Pons (tissue), 1 donor: ENCODE measurements at regions not wholly inside any gene's neighbourhood (a gene's known extent, or its start where the extent isn't known, plus 50 kb on each side); places are given as distances from the start of the nearest gene placed in this dataset.

Source experiments
- DNase-seq: peaks from one replicate; pipeline ENCODE4 v3.0.0-alpha.2; 2016; ENCODE audit warnings: low spot score

DNA sequence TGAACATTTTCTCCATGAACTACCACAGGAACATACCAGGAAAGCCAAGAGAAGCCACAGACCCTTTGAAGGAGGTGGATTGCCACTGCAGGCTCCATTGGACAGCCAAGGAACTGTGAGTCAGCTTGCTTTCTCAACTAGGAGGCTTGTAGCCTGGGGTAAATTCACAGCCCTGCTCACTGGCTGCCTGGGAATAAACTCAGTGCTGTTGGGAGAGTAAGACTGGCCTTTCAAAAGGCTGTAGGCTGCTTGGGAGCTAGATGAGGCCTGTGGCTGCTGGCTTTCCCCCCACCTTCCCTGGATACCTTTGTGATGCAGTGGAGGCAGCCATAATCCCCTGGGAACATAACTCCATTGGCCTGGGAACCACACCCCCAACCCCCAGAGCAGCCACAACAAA is 223.5 kb upstream of the RBMS3 start:
- no peak for DNase-seq

DNA sequence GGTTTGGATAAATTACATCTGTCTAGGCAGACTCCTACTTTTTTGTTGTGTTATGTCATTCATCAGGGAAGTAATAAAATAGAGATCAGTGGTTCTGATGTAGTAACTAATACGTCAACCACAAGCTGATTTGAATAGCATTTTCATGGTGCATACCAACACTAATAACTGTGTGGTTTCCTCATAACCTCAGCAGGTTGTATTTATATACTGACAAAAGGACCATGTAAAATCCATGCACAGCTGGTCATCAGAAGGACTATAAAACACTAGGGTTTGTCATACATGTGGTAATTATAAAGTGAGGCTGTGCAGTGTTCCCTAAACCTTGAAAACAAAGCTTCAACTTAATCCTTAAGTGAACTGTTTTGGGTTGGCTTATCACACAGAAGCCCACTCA is 216.8 kb upstream of the RBMS3 start:
- DNase-seq, result no peak

DNA sequence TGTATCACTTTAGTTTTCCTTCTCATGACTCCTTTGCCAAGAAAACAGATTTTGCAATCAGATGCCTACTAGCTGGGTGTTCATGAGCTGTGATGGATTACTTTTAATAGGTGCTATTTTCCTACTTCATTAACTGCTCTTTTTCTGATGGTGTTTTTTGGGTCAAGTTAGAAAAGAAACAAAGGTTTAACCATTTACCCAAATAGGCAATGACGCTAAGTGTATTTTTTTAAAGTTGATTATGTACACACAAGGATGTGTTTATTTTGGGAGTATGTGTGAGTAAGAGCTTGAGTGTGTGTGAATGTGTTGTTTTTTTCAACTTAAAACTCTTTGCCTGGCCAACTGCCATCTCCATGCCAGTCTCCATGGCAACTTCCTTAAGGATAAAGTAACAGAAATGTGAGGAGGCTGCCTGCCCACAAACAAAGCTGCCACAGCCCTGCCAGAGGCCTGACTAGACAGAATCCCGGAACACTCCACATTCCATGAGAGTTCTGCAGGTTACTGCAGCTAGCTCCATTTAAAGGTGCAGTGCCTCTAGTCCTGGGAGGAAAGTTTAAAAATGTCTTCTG is 215.6 kb upstream of the RBMS3 start:
- peak; percentile 46 for DNase-seq

DNA sequence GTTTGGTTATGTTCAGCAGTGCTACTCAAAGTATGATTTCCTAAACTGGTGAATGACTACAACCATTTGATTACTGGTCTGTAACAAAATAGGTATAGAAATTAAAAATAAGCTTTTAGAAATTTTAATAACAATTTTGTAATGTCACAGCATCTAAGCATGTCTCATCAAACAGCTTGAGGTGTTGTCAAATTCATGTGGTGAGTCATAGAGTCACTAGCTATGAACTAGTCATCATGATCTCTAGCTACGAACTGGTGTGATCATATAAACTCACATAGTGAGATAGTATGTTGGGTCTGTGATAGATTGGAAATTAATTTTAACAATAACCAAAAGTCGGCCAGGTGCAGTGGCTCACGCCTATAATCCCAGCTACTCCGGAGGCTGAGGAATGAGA is 213.9 kb upstream of the RBMS3 start:
- DNase-seq, result no peak

DNA sequence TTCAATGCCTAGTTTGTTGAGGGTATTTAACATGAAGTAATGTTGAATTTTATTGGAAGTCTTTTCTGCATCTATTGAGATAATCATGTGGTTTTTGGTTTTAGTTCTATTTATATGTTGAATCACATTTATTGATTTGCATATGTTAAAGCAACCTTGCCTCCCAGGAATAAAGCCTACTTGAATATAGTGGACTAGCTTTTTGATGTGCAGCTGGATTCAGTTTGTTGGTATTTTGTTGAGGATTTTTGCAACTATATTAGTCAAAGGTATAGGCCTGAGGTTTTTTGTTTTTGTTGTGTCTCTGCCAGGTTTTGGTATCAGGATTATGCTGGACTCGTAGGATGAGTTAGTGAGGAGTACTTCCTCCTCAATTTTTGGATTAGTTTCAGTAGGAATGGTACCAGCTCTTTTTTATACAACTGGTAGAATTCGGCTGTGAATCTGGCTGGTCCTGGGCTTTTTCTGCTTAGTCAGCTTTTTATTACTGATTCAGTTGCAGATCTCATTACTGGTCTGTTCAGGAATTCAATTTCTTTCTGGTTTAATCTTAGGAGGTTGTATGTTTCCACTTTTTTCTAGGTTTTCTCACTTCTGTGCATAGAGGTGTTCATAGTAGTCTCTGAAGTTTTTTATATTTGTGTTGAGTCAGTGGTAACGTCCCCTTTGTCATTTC is 209.8 kb upstream of the RBMS3 start:
- DNase-seq, result no peak

DNA sequence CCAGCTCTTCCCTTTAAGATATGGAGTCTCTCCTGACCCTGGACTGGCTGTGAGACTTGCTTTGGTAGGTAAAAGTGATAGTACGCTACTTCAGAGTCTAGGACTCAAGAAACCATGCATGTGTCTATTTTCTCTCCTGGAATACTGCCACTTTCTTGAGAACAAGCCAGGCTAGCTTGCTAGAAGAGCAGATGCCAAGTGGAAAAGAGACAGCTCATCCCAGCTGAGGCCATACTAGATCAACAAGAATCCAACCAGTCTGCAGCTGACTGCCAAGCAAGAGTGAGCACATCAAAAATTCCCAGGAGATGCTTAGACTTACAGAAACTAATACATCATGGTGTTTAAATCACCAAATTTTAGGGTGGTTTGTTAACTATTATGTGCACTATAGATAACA is 208.3 kb upstream of the RBMS3 start:
- no peak for DNase-seq

DNA sequence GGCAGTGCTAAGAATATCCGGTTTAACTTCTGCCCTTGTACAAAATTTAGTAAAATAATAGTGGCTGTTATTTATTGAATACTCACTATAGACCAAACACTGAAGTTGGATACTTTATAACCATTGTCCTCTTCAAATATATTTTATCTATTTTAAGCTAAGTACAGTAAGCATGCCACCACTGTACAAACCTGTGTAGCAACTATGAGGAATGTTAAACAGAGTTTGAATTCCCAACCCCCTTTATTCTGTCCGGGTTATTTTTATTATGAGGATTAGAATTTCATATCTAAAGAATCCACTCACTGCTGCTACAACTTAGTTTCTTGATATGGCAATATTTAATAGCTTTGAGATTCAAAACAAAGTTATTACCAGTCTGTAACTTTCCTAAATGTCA is 203.5 kb upstream of the RBMS3 start:
- DNase-seq, result no peak

DNA sequence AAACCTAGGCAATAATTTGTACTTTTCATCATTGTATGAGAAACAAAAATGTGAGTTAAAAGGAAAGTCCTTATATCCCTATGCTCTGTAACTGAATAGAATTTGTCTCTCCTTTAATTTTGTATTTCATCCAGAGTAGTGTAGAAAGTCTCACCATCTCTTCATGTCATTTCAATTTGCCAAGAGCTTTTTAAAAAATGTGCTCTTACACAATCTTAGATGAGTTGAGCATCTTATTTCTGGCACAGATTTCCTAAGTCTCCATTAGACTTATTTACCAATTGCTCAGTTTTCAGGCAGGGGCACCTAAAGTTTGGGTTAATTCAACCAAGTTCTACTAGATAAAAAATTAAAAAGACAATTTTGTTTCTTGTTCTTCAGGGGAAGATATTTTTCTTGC is 201.5 kb upstream of the RBMS3 start:
- DNase-seq, result no peak

DNA sequence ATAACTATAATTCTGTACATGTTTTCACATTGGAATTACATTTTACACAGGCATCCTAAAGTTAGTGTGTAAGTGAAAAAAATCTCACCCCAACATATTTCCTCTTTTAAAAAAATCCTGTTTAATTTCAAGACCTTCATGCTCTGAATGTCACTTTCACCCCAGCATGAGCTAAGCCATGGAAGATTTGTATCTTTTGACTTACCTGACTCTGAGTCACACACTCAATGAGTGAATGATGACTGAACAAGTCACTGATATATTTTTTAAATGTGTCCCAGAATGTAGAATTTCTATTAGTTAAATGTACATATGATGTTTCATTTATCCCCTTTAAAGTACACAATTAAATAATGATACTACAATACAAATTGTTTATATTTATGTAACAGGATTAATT is 199.9 kb upstream of the RBMS3 start:
- no peak for DNase-seq

DNA sequence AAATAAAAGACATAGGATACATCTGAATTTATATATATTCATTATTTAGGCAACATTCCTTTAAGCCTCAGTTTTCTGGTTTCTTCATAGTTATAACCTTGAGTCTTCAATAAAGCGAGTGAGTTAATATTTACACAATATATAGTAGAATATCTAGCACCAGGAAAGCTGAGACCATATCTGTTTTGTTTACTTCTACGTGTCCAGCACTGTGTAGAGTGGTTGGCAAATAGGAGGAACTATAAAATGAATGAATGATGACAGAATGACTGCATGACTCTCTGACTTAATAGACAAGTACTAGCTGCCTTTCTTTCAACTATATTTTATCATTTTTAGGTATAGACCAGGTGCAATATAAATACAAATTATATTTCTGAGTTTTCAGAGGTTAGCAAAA is 197.8 kb upstream of the RBMS3 start:
- no peak for DNase-seq

DNA sequence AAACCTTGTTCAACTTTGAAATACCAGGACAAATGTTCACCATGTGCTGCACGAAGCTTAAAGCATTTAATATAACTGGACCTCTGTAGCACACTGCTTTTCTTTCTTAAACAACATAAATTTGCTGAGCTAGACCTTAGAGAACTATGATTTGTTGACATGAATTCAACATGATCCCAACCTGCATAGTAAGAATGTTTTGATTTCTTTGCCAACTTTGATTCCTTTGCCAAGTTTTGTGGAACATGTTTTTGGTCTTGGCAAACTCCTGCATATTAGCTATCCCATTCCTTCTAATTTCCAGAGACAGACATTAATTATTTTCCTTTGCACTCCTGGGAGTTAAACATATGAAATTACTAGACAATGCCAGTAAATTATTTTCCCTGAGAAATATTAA is 197.2 kb upstream of the RBMS3 start:
- no peak for DNase-seq

DNA sequence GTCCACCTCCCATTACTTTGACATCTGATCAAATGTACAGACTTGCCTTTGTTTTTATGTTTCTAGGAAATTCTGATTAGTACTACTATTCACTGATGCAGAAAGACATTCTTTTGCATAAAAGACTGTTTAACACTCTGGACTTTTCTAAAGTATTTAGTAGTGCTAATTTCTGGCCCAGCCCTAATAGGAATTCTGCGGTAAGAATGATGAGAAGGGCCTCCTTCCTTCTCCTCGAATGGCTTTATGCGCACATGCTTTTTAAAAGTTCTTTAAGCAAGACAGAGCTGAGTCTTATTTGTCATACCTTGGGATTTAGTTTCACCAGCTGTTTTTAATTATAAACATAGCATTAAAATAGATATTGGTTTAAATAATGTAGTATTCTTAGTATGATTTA is 192.3 kb upstream of the RBMS3 start:
- DNase-seq, result no peak

DNA sequence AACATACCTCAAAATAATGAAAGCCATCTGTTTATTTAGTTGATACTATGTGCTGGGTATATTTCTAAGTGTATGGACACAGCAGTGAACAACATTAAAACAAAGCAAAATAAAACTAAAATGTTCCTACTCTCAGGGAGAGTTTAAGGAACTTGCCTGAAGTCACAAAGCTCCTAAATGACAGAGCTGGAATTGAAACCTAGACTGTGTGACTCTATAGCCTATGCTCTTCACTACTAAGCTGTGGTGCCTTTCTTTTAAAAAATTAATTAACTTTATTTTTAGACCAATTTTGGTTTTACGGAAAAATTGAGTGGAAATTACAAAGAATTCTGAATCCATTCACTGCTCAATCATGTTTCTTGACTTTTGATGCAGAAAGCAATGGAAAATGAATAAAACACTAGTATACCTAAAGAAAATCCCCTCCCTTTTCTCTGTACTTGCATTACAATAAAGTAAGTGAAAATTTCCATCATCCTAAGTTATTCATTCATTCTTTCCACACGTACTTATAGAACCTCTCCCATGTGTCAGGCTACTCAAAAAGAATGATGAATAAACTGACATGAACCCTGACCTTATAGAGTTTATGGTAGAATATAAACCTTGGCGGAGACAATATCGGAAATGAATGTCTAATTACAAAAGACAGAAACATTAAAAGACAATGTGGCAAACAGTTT is 189.8 kb upstream of the RBMS3 start:
- DNase-seq, result no peak

DNA sequence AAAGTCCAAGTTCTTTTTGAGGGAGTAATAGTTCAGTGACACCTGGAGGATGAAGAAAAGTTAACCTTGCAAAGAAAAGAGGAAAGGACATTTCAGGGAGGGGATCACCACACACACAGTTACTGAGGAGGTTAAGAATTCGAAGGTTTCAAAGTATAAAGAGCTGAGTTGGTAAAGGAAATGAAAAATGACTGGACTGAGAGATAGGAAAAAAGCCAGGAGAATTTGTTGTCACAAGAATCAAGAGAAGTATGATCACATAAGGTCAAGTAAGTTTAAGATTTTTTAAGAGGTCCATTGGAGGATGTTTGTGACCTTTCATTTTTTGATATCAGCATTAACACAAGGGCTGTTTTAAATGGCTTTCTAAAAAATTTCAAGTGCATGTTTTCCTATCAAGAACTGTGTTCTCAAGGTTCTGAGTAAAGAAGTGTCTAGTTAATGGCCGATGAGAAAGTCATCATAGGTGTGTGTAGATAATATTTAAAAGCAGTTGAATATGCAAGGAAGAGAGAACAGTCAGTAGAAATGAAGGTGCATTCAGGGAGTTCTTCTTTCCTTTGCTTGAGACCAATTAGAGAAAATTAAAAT is 189.2 kb upstream of the RBMS3 start:
- no peak for DNase-seq

DNA sequence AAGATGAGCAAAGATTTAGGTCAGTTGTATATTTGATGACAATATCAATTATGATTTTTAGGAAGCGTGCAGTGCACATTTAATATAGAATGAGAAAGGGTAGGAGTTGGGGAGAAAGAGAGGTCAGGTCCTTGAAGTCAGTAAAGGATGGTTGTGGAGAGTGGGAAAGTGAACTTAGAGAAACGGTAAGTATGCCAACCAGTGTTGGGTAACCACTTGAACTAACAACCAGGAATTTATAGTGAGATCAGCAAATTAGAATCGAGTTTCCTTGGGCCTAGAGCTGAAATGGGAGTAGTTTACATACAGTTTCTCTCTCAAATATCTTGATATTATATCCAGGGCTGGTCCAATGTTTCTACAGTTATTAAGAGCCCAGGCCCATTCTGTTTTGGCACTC is 188.5 kb upstream of the RBMS3 start:
- DNase-seq, result no peak

DNA sequence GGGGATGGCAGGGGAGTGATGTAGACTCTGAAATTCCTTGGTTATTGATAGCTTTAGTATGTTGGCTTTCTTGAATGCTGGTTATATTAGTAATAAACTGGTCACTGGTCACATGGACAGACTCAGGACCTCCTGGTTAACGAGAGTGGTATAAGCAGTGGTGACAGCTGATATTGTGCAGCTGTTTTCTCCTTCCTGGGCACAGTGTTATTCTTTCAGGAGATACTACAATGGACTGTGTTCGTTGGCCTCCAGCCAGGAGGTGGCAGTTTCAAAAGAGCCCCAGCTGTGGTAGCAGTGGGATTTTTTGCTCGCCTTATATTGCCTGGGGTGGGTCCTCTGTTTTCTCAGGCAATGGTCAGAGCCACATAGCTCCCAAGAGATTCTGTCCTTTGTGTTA is 181.6 kb upstream of the RBMS3 start:
- no peak for DNase-seq

DNA sequence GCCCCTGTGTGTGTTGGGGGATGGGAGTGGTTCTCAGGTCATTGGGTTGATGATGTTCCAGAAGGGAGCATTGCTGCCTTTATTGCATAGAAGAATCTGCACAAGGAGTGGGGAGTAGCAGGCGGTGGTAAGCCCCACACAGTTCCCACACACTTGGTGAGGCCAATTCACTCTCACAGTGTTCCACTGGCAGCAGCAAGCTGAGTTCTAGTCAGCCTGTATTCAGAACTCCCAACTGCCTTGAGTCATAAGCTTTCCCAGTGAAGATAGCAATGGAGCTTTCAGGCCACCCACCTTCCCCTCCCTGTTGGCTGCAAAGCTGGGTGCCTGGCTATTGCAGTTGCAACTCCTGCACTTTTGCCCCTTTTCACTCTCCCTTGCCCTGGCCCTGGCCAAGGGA is 181.1 kb upstream of the RBMS3 start:
- DNase-seq, result no peak

DNA sequence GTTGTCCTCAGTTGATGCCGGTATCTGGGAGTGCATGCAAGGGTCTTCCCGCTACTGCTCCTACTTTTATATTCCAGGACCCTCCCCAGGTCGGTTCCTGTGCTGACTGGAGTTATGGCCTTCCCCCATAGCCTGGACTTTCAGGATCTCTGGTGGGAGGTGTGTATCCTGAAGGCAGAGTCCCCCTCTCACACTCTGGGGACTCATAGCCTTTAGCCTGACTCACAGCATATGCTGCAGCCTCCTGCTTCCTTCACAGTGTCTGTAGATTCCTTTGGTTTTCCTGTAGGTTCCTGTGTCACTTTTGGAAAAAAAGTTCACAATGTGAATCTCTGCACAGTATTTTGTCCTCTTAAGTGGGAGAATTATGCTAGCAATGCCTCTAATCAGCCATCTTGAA is 180.6 kb upstream of the RBMS3 start:
- DNase-seq, result no peak

DNA sequence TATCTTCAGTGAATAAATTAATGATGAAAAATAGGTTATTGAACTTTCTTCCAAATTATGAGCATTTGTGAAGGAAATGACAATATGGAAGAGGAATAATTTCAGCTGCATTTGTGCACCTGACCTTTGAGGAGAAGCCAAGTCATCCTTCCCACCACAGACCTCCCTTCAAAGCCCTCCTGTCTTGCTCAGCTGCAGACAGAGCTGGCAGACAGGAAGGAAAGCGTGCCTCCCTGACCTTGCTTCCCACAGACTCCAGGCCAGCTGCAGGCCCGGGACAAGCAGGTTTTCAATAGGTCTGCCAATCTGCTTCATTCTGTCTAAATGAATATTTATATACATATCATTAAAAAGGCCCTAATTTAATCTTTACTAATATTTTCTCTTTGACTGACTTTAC is 152.9 kb upstream of the RBMS3 start:
- DNase-seq, result no peak

DNA sequence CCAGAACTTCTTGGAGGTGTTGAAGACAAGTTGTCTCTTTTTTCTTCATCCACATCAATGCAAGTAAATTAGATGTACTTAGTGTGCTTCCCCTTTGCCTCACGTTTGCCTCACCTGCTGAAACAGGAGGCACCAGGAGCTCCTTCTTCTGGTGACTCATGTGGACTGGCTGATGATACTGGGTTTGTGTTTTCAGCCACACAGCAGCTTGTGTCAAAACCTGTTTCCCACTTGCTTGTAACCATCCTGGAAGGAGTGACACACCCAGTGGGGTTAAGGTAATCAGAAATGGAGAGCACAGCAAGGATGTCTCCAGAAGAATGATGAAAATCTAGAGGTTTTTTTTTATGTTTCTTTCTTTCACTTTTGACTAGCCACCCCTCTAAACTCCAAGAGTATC is 143.3 kb upstream of the RBMS3 start:
- DNase-seq, result no peak

DNA sequence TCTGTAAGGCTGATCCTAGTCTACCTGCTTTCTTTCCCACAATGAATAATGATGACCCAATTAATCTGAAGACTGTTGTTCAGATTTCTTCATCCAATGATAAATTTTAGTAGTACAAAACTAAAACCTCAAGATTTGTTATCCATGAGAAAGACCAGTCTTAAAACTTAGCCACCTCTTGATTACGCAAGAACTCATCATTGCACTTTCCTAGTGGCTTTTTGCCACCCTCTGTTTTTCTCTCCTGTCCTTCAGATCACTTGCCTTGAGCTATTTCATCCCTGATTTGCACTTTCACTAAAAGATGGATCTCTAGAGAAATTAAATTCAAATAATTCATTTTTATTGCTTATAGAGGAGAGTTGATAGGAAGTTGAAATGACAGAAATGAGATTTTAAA is 142.7 kb upstream of the RBMS3 start:
- DNase-seq, result no peak

DNA sequence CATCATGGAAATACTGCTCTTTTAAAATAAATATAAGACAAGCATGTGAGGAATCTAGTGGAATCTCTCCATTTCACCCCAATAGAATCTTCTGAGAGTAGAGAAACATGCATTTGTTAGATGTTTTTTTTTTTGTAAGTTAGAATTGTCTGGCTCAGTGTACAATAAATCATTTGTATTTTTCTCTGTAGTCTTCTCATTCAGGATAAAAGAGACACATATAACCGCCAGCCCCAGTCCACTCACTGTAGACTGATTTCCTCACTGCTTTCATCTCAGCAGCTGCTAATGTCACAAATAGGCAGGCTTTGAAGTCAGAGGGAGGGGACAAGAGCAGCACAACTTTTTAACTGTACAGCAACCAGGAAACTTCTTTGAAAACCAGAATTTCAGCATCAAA is 140.2 kb upstream of the RBMS3 start:
- DNase-seq, result peak; percentile 81

DNA sequence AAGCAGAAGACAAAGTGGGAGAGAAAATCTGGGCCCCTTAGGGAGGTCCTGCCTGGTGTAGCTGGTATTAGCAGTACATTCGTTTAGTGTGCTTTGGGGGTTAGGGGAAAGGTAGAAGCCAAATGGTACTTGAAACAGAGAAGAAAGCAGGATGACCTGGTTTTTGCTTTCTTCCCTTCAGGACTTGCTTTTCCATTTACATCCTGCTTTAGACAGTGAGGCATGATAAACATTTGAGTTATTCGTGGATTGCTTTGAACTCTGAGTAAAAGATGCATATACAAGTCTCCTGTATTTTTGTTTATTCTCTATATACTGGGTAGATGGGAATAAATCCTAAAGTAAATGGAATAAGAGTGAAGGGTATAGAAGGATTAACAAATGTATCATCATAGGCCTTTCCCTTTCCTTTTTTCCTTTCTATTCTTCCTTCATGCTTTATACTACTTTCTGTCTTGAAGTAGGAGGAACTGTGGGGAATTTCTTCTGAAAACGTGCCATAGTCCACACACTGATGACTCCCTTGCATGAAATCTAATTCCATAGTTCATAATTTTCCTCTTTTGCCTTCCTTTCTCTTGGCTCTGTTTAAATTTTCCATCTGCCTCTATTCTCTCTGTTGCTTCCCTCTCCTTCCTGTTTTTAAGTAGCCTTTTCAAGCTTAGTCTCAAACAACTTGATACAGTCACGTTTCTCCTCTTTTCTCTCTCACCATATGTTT is 139.5 kb upstream of the RBMS3 start:
- DNase-seq, result peak; percentile 5
